Muscle layer of duodenum (tissue), 2 donors: ENCODE measurements at regions not wholly inside any gene's neighbourhood (a gene's known extent, or its start where the extent isn't known, plus 50 kb on each side); places are given as distances from the start of the nearest gene placed in this dataset.
A peak's percentile ranks its signal among the peaks of the same experiment; 100 is the strongest.
"Not testable (repeated sequence)": the region's sequence is repeated elsewhere in the genome, so short reads cannot be mapped to it uniquely, and the experiment has no call there.

Experiments
- H3K27ac ChIP-seq: one replicate; pipeline ENCODE4 v1.7.0; 2013; ENCODE audit warnings: mild to moderate bottlenecking, low read length
- H3K27me3 ChIP-seq: one replicate; pipeline ENCODE4 v1.7.0; 2013; ENCODE audit warnings: low read depth, mild to moderate bottlenecking, control low read depth, low read length
- H3K36me3 ChIP-seq, 2 donors: one replicate each; pipeline ENCODE4 v1.7.0; 2013; ENCODE audit warnings: low read length in 2 of 2, control low read depth in 1 of 2, mild to moderate bottlenecking in 1 of 2; ENCODE audit not compliant: insufficient read depth in 2 of 2, control insufficient read depth in 1 of 2
- H3K4me1 ChIP-seq, 2 donors: one replicate each; pipeline ENCODE4 v1.7.0; 2013; ENCODE audit warnings: low read length in 2 of 2, mild to moderate bottlenecking in 2 of 2, control low read depth in 1 of 2, moderate library complexity in 1 of 2; ENCODE audit not compliant: insufficient read depth in 2 of 2, control insufficient read depth in 1 of 2
- H3K4me3 ChIP-seq, 2 donors: one replicate each; pipeline ENCODE4 v1.7.0; 2013; ENCODE audit warnings: low read length in 2 of 2, low read depth in 1 of 2, mild to moderate bottlenecking in 1 of 2
- H3K9me3 ChIP-seq, 2 donors: one replicate each; pipeline ENCODE4 v1.7.0; 2013; ENCODE audit warnings: low read length in 2 of 2, control low read depth in 1 of 2, mild to moderate bottlenecking in 1 of 2; ENCODE audit not compliant: control insufficient read depth in 1 of 2
- donor health status: healthy.

GRCh38 chr22:44650806-44651205 is 51.2 kb upstream of the PRR5 start:
- no peaks in the 10 kb centered on the region for H3K9me3 ChIP-seq
- H3K4me3 ChIP-seq = no peak overlapping the region
- H3K27ac ChIP-seq = no peak overlapping the region
- H3K27me3 ChIP-seq = no peaks in the 10 kb centered on the region
- peaks cover 0 to 6% of the 10 kb centered on the region in 2 donors for H3K4me1 ChIP-seq
- H3K36me3 ChIP-seq = no peaks in the 10 kb centered on the region

- Histone ChIP-seq H3K36me3 (no peaks in the 10 kb centered on the region), H3K4me1 (peaks cover 0 to 6% of the 10 kb centered on the region in 2 donors), H3K9me3 (no peaks in the 10 kb centered on the region), H3K27ac (peak overlapping the region; percentile 16), H3K4me3 (no peak overlapping the region), H3K27me3 (no peaks in the 10 kb centered on the region)
These were observed 53.0 kb upstream of the PRR5 start for GRCh38 chr22:44648821-44649565.

- Histone ChIP-seq H3K4me1 (peaks cover 0 to 6% of the 10 kb centered on the region in 2 donors), H3K27me3 (no peaks in the 10 kb centered on the region), H3K9me3 (no peaks in the 10 kb centered on the region), H3K36me3 (no peaks in the 10 kb centered on the region), H3K4me3 (no peak overlapping the region), H3K27ac (peak overlapping the region; percentile 2)
These were observed 53.8 kb upstream of the PRR5 start for GRCh38 chr22:44648085-44648820.

- Histone ChIP-seq H3K36me3 (no peaks in the 10 kb centered on the region), H3K4me1 (peaks cover 0 to 6% of the 10 kb centered on the region in 2 donors), H3K9me3 (no peaks in the 10 kb centered on the region), H3K27ac (no peak overlapping the region), H3K27me3 (no peaks in the 10 kb centered on the region), H3K4me3 (no peak overlapping the region)
These were observed 54.9 kb upstream of the PRR5 start for GRCh38 chr22:44647141-44647540.

GRCh38 chr22:44646668-44647067 is 55.3 kb upstream of the PRR5 start:
- H3K27ac ChIP-seq = no peak overlapping the region
- no peaks in the 10 kb centered on the region for H3K27me3 ChIP-seq
- no peaks in the 10 kb centered on the region for H3K9me3 ChIP-seq
- H3K36me3 ChIP-seq = no peaks in the 10 kb centered on the region
- peaks cover 0 to 6% of the 10 kb centered on the region in 2 donors for H3K4me1 ChIP-seq
- no peak overlapping the region for H3K4me3 ChIP-seq

- no peak overlapping the region for H3K4me3 ChIP-seq
- no peaks in the 10 kb centered on the region for H3K36me3 ChIP-seq
- H3K27ac ChIP-seq = no peak overlapping the region
- peaks cover 0 to 6% of the 10 kb centered on the region in 2 donors for H3K4me1 ChIP-seq
- no peaks in the 10 kb centered on the region for H3K9me3 ChIP-seq
- H3K27me3 ChIP-seq = no peaks in the 10 kb centered on the region
These were observed 55.9 kb upstream of the PRR5 start for GRCh38 chr22:44646141-44646540.

- Histone ChIP-seq H3K27me3 (no peaks in the 10 kb centered on the region), H3K9me3 (no peaks in the 10 kb centered on the region), H3K4me1 (peaks cover 0 to 6% of the 10 kb centered on the region in 2 donors), H3K36me3 (no peaks in the 10 kb centered on the region), H3K27ac (no peak overlapping the region), H3K4me3 (no peak overlapping the region)
These were observed 56.5 kb upstream of the PRR5 start for GRCh38 chr22:44645531-44645930.

GRCh38 chr22:44645083-44645482 is 56.9 kb upstream of the PRR5 start:
- no peaks in the 10 kb centered on the region for H3K27me3 ChIP-seq
- H3K9me3 ChIP-seq = no peaks in the 10 kb centered on the region
- H3K36me3 ChIP-seq = no peaks in the 10 kb centered on the region
- H3K4me3 ChIP-seq = no peak overlapping the region
- no peak overlapping the region for H3K27ac ChIP-seq
- peaks cover 0 to 9% of the 10 kb centered on the region in 2 donors for H3K4me1 ChIP-seq

- peaks cover 0 to 19% of the 10 kb centered on the region in 2 donors for H3K4me1 ChIP-seq
- H3K9me3 ChIP-seq, H3K27ac ChIP-seq, H3K4me3 ChIP-seq, H3K27me3 ChIP-seq, H3K36me3 ChIP-seq: not testable (repeated sequence)
These were observed 58.4 kb upstream of the PRR5 start for GRCh38 chr22:44643526-44644101.

GRCh38 chr22:44642096-44642644 is 59.8 kb upstream of the PRR5 start:
- Histone ChIP-seq H3K36me3 (no peaks in the 10 kb centered on the region), H3K27me3 (no peaks in the 10 kb centered on the region), H3K9me3 (no peaks in the 10 kb centered on the region), H3K4me1 (peaks cover 0 to 14% of the 10 kb centered on the region in 2 donors), H3K27ac (no peak overlapping the region), H3K4me3 (no peak overlapping the region)

- Histone ChIP-seq H3K4me3 (no peak overlapping the region), H3K36me3 (no peaks in the 10 kb centered on the region), H3K4me1 (peaks cover 0 to 14% of the 10 kb centered on the region in 2 donors), H3K27me3 (no peaks in the 10 kb centered on the region), H3K27ac (no peak overlapping the region), H3K9me3 (no peaks in the 10 kb centered on the region)
These were observed 61.3 kb upstream of the PRR5 start for GRCh38 chr22:44640618-44641155.
